ENCODE measurements at regions not wholly inside any gene's neighbourhood (a gene's known extent, or its start where the extent isn't known, plus 50 kb on each side); places are given as distances from the start of the nearest gene placed in this dataset.

- TF ChIP-seq POLR2AphosphoS5 (IDR thresholded peaks at IDR 0.05; ENCODE audit: low read depth, low read length), result no peak
- TF ChIP-seq POLR2A (IDR thresholded peaks at IDR 0.05; ENCODE audit: low read depth, low read length), result no peak
These were observed 161.7 kb upstream of the SLC39A10 start for GRCh38 chr2:195495351-195495750.

Measured in GM12892 (cell line).